ENCODE measurements at regions not wholly inside any gene's neighbourhood (a gene's known extent, or its start where the extent isn't known, plus 50 kb on each side); places are given as distances from the start of the nearest gene placed in this dataset.

DNA sequence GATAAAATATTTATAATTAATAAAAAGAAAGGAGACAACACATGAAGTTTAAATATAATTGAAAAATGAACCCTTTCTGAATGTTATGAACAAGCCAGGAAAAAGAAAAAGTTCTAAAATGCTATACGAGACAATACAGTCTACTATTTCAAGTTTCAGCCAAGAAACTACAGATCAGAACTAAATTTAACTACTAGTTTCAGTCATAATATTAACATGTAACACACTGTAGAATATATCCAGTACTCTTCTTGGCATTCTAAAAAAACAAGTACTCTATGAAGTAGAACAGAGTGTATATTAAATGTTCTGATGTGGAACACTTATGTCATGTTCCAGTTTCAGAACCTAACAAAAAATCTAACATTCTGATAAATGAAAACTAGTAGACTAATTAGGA lies 679.7 kb downstream of the FAT4 start:
- CTCF ChIA-PET = no interaction called here
- no TSS peak for BruUV-seq (replicated peaks)
- no peaks in the 10 kb centered on the region for H3K79me2 ChIP-seq (ENCODE audit: control insufficient read depth, insufficient read depth, low read length)

More for the DNA sequence above, 679.7 kb downstream of the FAT4 start:
- intact Hi-C loops (cut with micrococcal nuclease) = no loop called here
- no peak overlapping the region for H3K9ac ChIP-seq (replicated peaks; ENCODE audit: extremely low read depth, insufficient read depth, low read length)
- no peaks in the 10 kb centered on the region for H4K20me1 ChIP-seq (replicated peaks; ENCODE audit: control insufficient read depth, extremely low read depth, insufficient read depth, low read length)
- H3K27ac ChIP-seq (ENCODE audit: insufficient read depth, low read depth, low read length) = no peak overlapping the region
- H3K4me1 ChIP-seq (ENCODE audit: control insufficient read depth, extremely low read depth, insufficient read depth, low read length) = no peaks in the 10 kb centered on the region
- TF ChIP-seq, protein P1, sequence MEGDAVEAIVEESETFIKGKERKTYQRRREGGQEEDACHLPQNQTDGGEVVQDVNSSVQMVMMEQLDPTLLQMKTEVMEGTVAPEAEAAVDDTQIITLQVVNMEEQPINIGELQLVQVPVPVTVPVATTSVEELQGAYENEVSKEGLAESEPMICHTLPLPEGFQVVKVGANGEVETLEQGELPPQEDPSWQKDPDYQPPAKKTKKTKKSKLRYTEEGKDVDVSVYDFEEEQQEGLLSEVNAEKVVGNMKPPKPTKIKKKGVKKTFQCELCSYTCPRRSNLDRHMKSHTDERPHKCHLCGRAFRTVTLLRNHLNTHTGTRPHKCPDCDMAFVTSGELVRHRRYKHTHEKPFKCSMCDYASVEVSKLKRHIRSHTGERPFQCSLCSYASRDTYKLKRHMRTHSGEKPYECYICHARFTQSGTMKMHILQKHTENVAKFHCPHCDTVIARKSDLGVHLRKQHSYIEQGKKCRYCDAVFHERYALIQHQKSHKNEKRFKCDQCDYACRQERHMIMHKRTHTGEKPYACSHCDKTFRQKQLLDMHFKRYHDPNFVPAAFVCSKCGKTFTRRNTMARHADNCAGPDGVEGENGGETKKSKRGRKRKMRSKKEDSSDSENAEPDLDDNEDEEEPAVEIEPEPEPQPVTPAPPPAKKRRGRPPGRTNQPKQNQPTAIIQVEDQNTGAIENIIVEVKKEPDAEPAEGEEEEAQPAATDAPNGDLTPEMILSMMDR (IDR thresholded peaks at IDR 0.05; ENCODE audit: extremely low read depth in 1 of 2, insufficient read depth in 1 of 2, low read depth in 1 of 2, low read length in 2 of 2) = no peak
- TF ChIP-seq POLR2AphosphoS5 (IDR thresholded peaks at IDR 0.05; ENCODE audit: insufficient read depth, low read depth, low read length) (no peak), JUN (IDR thresholded peaks at IDR 0.05; ENCODE audit: borderline replicate concordance, insufficient read depth, insufficient read length, low read depth) (no peak), FOS (IDR thresholded peaks at IDR 0.05; ENCODE audit: borderline replicate concordance, insufficient read depth, low read length) (no peak), EZH2 (IDR thresholded peaks at IDR 0.05; ENCODE audit: borderline replicate concordance, low read depth, low read length, severe bottlenecking) (no peak), POLR2A (IDR thresholded peaks at IDR 0.05; ENCODE audit: low read depth, low read length) (no peak), GATA2 (IDR thresholded peaks at IDR 0.05; ENCODE audit: insufficient read depth, insufficient read length, low read depth, low read length) (no peak), MYC (IDR thresholded peaks at IDR 0.05; ENCODE audit: low read depth, low read length) (no peak)
- TF ChIP-seq, protein P2, sequence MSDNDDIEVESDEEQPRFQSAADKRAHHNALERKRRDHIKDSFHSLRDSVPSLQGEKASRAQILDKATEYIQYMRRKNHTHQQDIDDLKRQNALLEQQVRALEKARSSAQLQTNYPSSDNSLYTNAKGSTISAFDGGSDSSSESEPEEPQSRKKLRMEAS (IDR thresholded peaks at IDR 0.05; ENCODE audit: insufficient read depth, insufficient read length) = no peak
- H3K9me1 ChIP-seq (replicated peaks; ENCODE audit: control insufficient read depth, extremely low read depth, insufficient read depth, low read length) = no peaks in the 10 kb centered on the region
- dilution Hi-C loops (cut with MboI; ENCODE audit: extremely low pct_ligation_motif_present, low sequenced_read_pairs) = no loop called here
- no peak overlapping the region for H3K4me3 ChIP-seq (replicated peaks in 1 of 3; ENCODE audit: insufficient read depth in 1 of 3, low read depth in 1 of 3, low read length in 3 of 3)
- no peak overlapping the region for H2AFZ ChIP-seq (ENCODE audit: low read depth, low read length)
- H3K27me3 ChIP-seq (ENCODE audit: control insufficient read depth in 2 of 2, insufficient read depth in 2 of 2, low read length in 2 of 2) = no peaks in the 10 kb centered on the region
- DNase-seq (ENCODE audit: low read depth, low spot score) (no peak), FAIRE-seq (no peak)
- H3K4me2 ChIP-seq (ENCODE audit: insufficient read depth, low read length) = no peak overlapping the region
- POLR2A ChIA-PET = no interaction called here
- no peaks in the 10 kb centered on the region for H3K9me3 ChIP-seq (replicated peaks; ENCODE audit: control insufficient read depth, insufficient read depth, low read length)
- H3K36me3 ChIP-seq (ENCODE audit: control insufficient read depth in 2 of 2, extremely low read depth in 1 of 2, insufficient read depth in 2 of 2, low read length in 2 of 2) = no peaks in the 10 kb centered on the region
